GM23338 (cell line): ENCODE measurements at regions not wholly inside any gene's neighbourhood (a gene's known extent, or its start where the extent isn't known, plus 50 kb on each side); places are given as distances from the start of the nearest gene placed in this dataset.

Source experiments
- ATAC-seq: fragments of 200-7000 bp; cut with Tn5 transposase; 3 replicates; pipeline ENCODE4 v1.9.1; 2020
- DNase-seq: peaks from one replicate; pipeline ENCODE4 v3.0.0-alpha.2; 2015; ENCODE audit warnings: low spot score
- H2AFZ ChIP-seq: fragments of 200-600 bp; sonication (generic); 2 replicates; pipeline ENCODE4 v1.8.0; 2016; ENCODE audit warnings: antibody characterized with exemption, mild to moderate bottlenecking, moderate library complexity
- H3F3A ChIP-seq: fragments of 200-600 bp; sonication (generic); replicated peaks from 2 replicates; pipeline ENCODE4 v1.8.0; 2017; ENCODE audit warnings: antibody characterized with exemption, mixed run types, low read depth
- H3K27ac ChIP-seq: fragments of 200-600 bp; sonication (generic); 2 replicates; pipeline ENCODE4 v1.6.1; 2016; ENCODE audit warnings: low read depth
- H3K27me3 ChIP-seq: fragments of 200-600 bp; sonication (generic); 2 replicates; pipeline ENCODE4 v1.8.0; 2016; ENCODE audit warnings: mild to moderate bottlenecking, mixed run types, moderate library complexity; ENCODE audit not compliant: insufficient read depth
- H3K36me3 ChIP-seq: fragments of 200-600 bp; sonication (generic); 2 replicates; pipeline ENCODE4 v1.8.0; 2016; ENCODE audit warnings: mild to moderate bottlenecking; ENCODE audit not compliant: insufficient read depth
- H3K4me1 ChIP-seq: fragments of 200-600 bp; sonication (generic); 2 replicates; pipeline ENCODE4 v1.8.0; 2016; ENCODE audit warnings: mild to moderate bottlenecking, moderate library complexity; ENCODE audit not compliant: insufficient read depth
- H3K4me2 ChIP-seq: fragments of 200-600 bp; sonication (generic); 2 replicates; pipeline ENCODE4 v1.7.1; 2017; ENCODE audit warnings: mixed run types
- H3K4me3 ChIP-seq: fragments of 200-600 bp; sonication (generic); 2 replicates; pipeline ENCODE4 v1.6.1; 2016; ENCODE audit warnings: mixed run types
- H3K79me2 ChIP-seq: fragments of 200-600 bp; sonication (generic); replicated peaks from 2 replicates; pipeline ENCODE4 v1.8.0; 2017; ENCODE audit warnings: mild to moderate bottlenecking; ENCODE audit not compliant: insufficient read depth
- H3K9me2 ChIP-seq: fragments of 200-600 bp; sonication (generic); 2 replicates; pipeline ENCODE4 v1.8.0; 2017; ENCODE audit not compliant: insufficient read depth
- H4K20me1 ChIP-seq: fragments of 200-600 bp; sonication (generic); replicated peaks from 2 replicates; pipeline ENCODE4 v1.8.0; 2017; ENCODE audit warnings: mild to moderate bottlenecking; ENCODE audit not compliant: insufficient read depth
- H3K27ac Mint-ChIP-seq: 2 replicates; pipeline ENCODE4 v1.8.0; 2020; ENCODE audit warnings: inconsistent platforms, mild to moderate bottlenecking, moderate library complexity, mixed read lengths
- H3K27me3 Mint-ChIP-seq: 3 replicates; pipeline ENCODE4 v1.8.0; 2022; ENCODE audit warnings: low read depth, mild to moderate bottlenecking, moderate library complexity, mixed read lengths, inconsistent platforms; ENCODE audit not compliant: insufficient read depth, poor library complexity
- H3K36me3 Mint-ChIP-seq: 3 replicates; pipeline ENCODE4 v1.8.0; 2021; ENCODE audit warnings: low read depth, mild to moderate bottlenecking, inconsistent platforms, moderate library complexity, mixed read lengths
- H3K4me1 Mint-ChIP-seq: 3 replicates; pipeline ENCODE4 v1.8.0; 2020; ENCODE audit warnings: mild to moderate bottlenecking, inconsistent platforms, mixed read lengths
- H3K4me3 Mint-ChIP-seq: 3 replicates; pipeline ENCODE4 v1.8.0; 2021; ENCODE audit warnings: moderate library complexity, mild to moderate bottlenecking, inconsistent platforms, mixed read lengths
- H3K9me3 Mint-ChIP-seq: 3 replicates; pipeline ENCODE4 v1.8.0; 2020; ENCODE audit warnings: moderate library complexity, mild to moderate bottlenecking, inconsistent platforms, mixed read lengths
- CREB1 ChIP-seq: fragments of 250-450 bp; sonication (Bioruptor Pico); IDR thresholded peaks from 2 replicates; pipeline ENCODE4 v1.5.0; 2020; ENCODE audit warnings: low read depth, mild to moderate bottlenecking, moderate library complexity
- EZH2phosphoT487 ChIP-seq: fragments of 200-600 bp; sonication (generic); IDR thresholded peaks from one replicate; pipeline ENCODE4 v1.8.1; 2018; ENCODE audit warnings: antibody characterized with exemption; ENCODE audit not compliant: unreplicated experiment
- JUNB ChIP-seq: IDR thresholded peaks from one replicate; pipeline ENCODE4 v1.6.1; 2016; ENCODE audit warnings: antibody characterized with exemption; ENCODE audit not compliant: unreplicated experiment
- NANOG ChIP-seq: IDR thresholded peaks from 2 replicates; pipeline ENCODE4 v1.6.1; 2016; ENCODE audit warnings: antibody characterized with exemption, borderline replicate concordance
- TF ChIP-seq, protein P1 (sequence below): fragments of 250-450 bp; sonication (Bioruptor Pico); IDR thresholded peaks from 2 replicates; pipeline ENCODE4 v1.5.0; 2020; ENCODE audit warnings: mild to moderate bottlenecking, moderate library complexity
- TF ChIP-seq, protein P2 (sequence below): IDR thresholded peaks from one replicate; pipeline ENCODE4 v1.6.1; 2018; ENCODE audit warnings: antibody characterized with exemption; ENCODE audit not compliant: unreplicated experiment

DNA sequence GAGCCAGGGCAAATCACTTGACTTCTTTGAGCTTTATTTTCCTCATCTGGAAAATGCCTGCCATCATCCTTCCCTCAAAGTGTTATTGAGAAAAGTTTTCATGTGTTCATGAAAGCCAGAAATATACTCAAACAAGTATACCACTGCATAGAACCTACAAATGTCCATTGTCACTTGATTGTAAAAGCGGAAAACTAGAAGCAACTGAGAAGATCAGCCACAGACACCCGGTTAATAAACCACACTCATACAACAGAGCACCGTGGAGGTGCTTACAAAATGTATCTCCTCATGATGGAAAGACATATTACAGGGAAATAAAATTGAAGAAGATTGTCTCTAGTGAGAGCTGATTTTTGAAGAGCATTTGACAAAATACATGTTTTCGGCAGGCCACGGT is 117.2 kb upstream of the MSX2 start:
- Mint-ChIP-seq H3K36me3 (peaks cover 3% of the 10 kb centered on the region; the same call in 2 of the 3 replicates), H3K27ac (no peak overlapping the region), H3K9me3 (peaks cover 17% of the 10 kb centered on the region), H3K4me1 (no peaks in the 10 kb centered on the region), H3K4me3 (no peak overlapping the region), H3K27me3 (peaks cover 7% of the 10 kb centered on the region)
- no peaks in the 10 kb centered on the region for H3K9me2 ChIP-seq
- no peak overlapping the region for H3K4me3 ChIP-seq
- H3K36me3 ChIP-seq: no peaks in the 10 kb centered on the region
- H3K79me2 ChIP-seq: no peaks in the 10 kb centered on the region
- no peaks in the 10 kb centered on the region for H4K20me1 ChIP-seq
- DNase-seq (no peak), ATAC-seq (no peak)
- H3F3A ChIP-seq: no peaks in the 10 kb centered on the region
- TF ChIP-seq EZH2phosphoT487 (no peak), NANOG (no peak), JUNB (no peak), CREB1 (CRISPR knock-in tag) (no peak)
- TF ChIP-seq, protein P1, sequence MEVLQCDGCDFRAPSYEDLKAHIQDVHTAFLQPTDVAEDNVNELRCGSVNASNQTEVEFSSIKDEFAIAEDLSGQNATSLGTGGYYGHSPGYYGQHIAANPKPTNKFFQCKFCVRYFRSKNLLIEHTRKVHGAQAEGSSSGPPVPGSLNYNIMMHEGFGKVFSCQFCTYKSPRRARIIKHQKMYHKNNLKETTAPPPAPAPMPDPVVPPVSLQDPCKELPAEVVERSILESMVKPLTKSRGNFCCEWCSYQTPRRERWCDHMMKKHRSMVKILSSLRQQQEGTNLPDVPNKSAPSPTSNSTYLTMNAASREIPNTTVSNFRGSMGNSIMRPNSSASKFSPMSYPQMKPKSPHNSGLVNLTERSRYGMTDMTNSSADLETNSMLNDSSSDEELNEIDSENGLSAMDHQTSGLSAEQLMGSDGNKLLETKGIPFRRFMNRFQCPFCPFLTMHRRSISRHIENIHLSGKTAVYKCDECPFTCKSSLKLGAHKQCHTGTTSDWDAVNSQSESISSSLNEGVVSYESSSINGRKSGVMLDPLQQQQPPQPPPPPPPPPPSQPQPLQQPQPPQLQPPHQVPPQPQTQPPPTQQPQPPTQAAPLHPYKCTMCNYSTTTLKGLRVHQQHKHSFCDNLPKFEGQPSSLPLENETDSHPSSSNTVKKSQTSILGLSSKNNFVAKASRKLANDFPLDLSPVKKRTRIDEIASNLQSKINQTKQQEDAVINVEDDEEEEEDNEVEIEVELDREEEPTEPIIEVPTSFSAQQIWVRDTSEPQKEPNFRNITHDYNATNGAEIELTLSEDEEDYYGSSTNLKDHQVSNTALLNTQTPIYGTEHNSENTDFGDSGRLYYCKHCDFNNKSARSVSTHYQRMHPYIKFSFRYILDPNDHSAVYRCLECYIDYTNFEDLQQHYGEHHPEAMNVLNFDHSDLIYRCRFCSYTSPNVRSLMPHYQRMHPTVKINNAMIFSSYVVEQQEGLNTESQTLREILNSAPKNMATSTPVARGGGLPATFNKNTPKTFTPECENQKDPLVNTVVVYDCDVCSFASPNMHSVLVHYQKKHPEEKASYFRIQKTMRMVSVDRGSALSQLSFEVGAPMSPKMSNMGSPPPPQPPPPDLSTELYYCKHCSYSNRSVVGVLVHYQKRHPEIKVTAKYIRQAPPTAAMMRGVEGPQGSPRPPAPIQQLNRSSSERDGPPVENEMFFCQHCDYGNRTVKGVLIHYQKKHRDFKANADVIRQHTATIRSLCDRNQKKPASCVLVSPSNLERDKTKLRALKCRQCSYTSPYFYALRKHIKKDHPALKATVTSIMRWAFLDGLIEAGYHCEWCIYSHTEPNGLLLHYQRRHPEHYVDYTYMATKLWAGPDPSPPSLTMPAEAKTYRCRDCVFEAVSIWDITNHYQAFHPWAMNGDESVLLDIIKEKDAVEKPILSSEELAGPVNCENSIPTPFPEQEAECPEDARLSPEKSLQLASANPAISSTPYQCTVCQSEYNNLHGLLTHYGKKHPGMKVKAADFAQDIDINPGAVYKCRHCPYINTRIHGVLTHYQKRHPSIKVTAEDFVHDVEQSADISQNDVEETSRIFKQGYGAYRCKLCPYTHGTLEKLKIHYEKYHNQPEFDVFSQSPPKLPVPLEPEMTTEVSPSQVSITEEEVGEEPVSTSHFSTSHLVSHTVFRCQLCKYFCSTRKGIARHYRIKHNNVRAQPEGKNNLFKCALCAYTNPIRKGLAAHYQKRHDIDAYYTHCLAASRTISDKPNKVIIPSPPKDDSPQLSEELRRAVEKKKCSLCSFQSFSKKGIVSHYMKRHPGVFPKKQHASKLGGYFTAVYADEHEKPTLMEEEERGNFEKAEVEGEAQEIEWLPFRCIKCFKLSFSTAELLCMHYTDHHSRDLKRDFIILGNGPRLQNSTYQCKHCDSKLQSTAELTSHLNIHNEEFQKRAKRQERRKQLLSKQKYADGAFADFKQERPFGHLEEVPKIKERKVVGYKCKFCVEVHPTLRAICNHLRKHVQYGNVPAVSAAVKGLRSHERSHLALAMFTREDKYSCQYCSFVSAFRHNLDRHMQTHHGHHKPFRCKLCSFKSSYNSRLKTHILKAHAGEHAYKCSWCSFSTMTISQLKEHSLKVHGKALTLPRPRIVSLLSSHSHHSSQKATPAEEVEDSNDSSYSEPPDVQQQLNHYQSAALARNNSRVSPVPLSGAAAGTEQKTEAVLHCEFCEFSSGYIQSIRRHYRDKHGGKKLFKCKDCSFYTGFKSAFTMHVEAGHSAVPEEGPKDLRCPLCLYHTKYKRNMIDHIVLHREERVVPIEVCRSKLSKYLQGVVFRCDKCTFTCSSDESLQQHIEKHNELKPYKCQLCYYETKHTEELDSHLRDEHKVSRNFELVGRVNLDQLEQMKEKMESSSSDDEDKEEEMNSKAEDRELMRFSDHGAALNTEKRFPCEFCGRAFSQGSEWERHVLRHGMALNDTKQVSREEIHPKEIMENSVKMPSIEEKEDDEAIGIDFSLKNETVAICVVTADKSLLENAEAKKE: no peak
- TF ChIP-seq, protein P2, sequence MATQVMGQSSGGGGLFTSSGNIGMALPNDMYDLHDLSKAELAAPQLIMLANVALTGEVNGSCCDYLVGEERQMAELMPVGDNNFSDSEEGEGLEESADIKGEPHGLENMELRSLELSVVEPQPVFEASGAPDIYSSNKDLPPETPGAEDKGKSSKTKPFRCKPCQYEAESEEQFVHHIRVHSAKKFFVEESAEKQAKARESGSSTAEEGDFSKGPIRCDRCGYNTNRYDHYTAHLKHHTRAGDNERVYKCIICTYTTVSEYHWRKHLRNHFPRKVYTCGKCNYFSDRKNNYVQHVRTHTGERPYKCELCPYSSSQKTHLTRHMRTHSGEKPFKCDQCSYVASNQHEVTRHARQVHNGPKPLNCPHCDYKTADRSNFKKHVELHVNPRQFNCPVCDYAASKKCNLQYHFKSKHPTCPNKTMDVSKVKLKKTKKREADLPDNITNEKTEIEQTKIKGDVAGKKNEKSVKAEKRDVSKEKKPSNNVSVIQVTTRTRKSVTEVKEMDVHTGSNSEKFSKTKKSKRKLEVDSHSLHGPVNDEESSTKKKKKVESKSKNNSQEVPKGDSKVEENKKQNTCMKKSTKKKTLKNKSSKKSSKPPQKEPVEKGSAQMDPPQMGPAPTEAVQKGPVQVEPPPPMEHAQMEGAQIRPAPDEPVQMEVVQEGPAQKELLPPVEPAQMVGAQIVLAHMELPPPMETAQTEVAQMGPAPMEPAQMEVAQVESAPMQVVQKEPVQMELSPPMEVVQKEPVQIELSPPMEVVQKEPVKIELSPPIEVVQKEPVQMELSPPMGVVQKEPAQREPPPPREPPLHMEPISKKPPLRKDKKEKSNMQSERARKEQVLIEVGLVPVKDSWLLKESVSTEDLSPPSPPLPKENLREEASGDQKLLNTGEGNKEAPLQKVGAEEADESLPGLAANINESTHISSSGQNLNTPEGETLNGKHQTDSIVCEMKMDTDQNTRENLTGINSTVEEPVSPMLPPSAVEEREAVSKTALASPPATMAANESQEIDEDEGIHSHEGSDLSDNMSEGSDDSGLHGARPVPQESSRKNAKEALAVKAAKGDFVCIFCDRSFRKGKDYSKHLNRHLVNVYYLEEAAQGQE: no peak
- no peak overlapping the region for H3K27ac ChIP-seq
- H3K4me1 ChIP-seq: no peaks in the 10 kb centered on the region
- H3K27me3 ChIP-seq: no peaks in the 10 kb centered on the region
- peak overlapping the region; percentile 85; the same call in 1 of the 2 replicates for H2AFZ ChIP-seq
- no peak overlapping the region for H3K4me2 ChIP-seq
